T-cell (primary cell): ENCODE measurements at regions not wholly inside any gene's neighbourhood (a gene's known extent, or its start where the extent isn't known, plus 50 kb on each side); places are given as distances from the start of the nearest gene placed in this dataset.

Experiments used
- ATAC-seq, 4 experiments: fragments of 200-7000 bp in 3 of 4; fragments of 150-1000 bp in 1 of 4; cut with Tn5 transposase; replicated peaks in 1 of 4; 1 replicate in 3 of 4; 2 replicates in 1 of 4; pipeline ENCODE4 v1.10.0; 2021; ENCODE audit warnings: moderate library complexity in 3 of 4, mild to moderate bottlenecking in 2 of 4, moderate number of reproducible peaks in 1 of 4
- CTCF ChIA-PET, 2 donors: fragments of 300-600 bp; sonication (Branson Sonifier 250); formaldehyde crosslinking; loops; one replicate each; lab custom pipeline; 2022; ENCODE audit warnings: antibody characterized with exemption in 2 of 2; lab: Charles Lee
- POLR2A ChIA-PET, 2 donors: fragments of 300-600 bp; sonication (Branson Sonifier 250); formaldehyde crosslinking; loops; one replicate each; lab custom pipeline; 2022; ENCODE audit warnings: antibody characterized with exemption in 2 of 2; lab: Charles Lee
- DNase-seq, 35 experiments: peaks; one replicate each; pipeline versions ENCODE4 v3.0.0 to v3.0.0-alpha.2; 2013 to 2023
- H3K27ac ChIP-seq: one replicate; pipeline ENCODE4 v1.5.1; 2013; ENCODE audit warnings: low read length
- H3K27me3 ChIP-seq, 2 experiments: replicated peaks in 1 of 2; 1 replicate in 1 of 2; 2 replicates in 1 of 2; pipeline versions ENCODE4 v1.6.1 to v1.7.0; 2013; ENCODE audit warnings: low read length in 1 of 2, mixed read lengths in 1 of 2; ENCODE audit not compliant: control insufficient read depth in 2 of 2, insufficient read depth in 2 of 2; ENCODE audit errors: extremely low read depth in 1 of 2
- H3K36me3 ChIP-seq, 2 donors: 1 replicate in 1 of 2; 2 replicates in 1 of 2; pipeline versions ENCODE4 v1.6.1 to v1.7.0; 2013; ENCODE audit warnings: low read length in 1 of 2; ENCODE audit not compliant: control insufficient read depth in 2 of 2, insufficient read depth in 1 of 2; ENCODE audit errors: extremely low read depth in 1 of 2
- H3K4me1 ChIP-seq, 2 experiments: 1 replicate in 1 of 2; 2 replicates in 1 of 2; pipeline versions ENCODE4 v1.6.1 to v1.7.0; 2013; ENCODE audit warnings: low read length in 2 of 2, mixed read lengths in 1 of 2; ENCODE audit not compliant: insufficient read depth in 2 of 2, control insufficient read depth in 1 of 2; ENCODE audit errors: extremely low read depth in 1 of 2
- H3K4me3 ChIP-seq, 2 donors: 1 replicate in 1 of 2; 2 replicates in 1 of 2; pipeline versions ENCODE4 v1.5.1 to v1.7.0; 2013; ENCODE audit warnings: mild to moderate bottlenecking in 2 of 2, low read length in 1 of 2, moderate library complexity in 1 of 2; ENCODE audit not compliant: control insufficient read depth in 1 of 2; ENCODE audit errors: extremely low read depth in 1 of 2
- H3K9me3 ChIP-seq: 2 replicates; pipeline ENCODE4 v1.7.0; 2013
- H3K27ac Mint-ChIP-seq, 2 donors: one replicate each; pipeline ENCODE4 v1.8.0; 2020 to 2021; ENCODE audit warnings: mild to moderate bottlenecking in 2 of 2, mixed read lengths in 2 of 2
- H3K27me3 Mint-ChIP-seq, 2 donors: one replicate each; pipeline ENCODE4 v1.8.0; 2021 to 2022; ENCODE audit warnings: mixed read lengths in 2 of 2
- H3K36me3 Mint-ChIP-seq: one replicate; pipeline ENCODE4 v1.8.0; 2021; ENCODE audit warnings: mixed read lengths
- H3K4me1 Mint-ChIP-seq, 3 donors: one replicate each; pipeline ENCODE4 v1.8.0; 2020 to 2022; ENCODE audit warnings: mixed read lengths in 3 of 3, mild to moderate bottlenecking in 1 of 3
- H3K4me3 Mint-ChIP-seq, 3 donors: one replicate each; pipeline ENCODE4 v1.8.0; 2020 to 2022; ENCODE audit warnings: mild to moderate bottlenecking in 3 of 3, mixed read lengths in 3 of 3, moderate library complexity in 3 of 3
- H3K9me3 Mint-ChIP-seq, 3 donors: one replicate each; pipeline ENCODE4 v1.8.0; 2020 to 2022; ENCODE audit warnings: mixed read lengths in 3 of 3
- WGBS: methylation state at CpG from one replicate; pipeline ENCODE4 v1.1.5; 2013; ENCODE audit warnings: missing lambda C conversion rate; ENCODE audit not compliant: insufficient coverage; 5-methylcytosine and 5-hydroxymethylcytosine counted together

DNA sequence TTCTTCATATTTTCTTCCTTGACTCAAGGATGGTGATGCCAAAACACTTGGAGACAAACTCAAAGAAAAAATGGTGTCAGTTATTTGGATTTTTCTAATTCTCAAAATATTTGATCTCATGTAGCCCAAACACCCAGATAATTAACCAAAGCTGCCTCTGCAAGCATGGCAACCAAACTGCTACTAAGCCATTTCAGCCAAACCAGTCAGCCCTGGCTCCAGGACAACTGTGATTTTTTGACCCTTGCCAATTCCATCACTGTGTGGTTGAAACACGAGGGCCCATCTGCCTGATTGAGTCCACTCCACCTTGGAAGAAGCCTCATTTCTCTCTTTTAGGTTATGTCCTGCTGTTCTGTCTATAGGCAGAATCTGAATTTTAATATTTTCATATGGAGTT, 277.4 kb downstream of the BLID start:
- DNase-seq, result no peak
- H3K27me3 ChIP-seq, result no peaks in the 10 kb centered on the region
- no peaks in the 10 kb centered on the region for H3K4me1 ChIP-seq
- H3K4me3 ChIP-seq, result no peak overlapping the region
- Mint-ChIP-seq H3K4me3 (no peak overlapping the region), H3K27me3 (no peaks in the 10 kb centered on the region), H3K36me3 (no peaks in the 10 kb centered on the region), H3K27ac (no peak overlapping the region), H3K9me3 (peaks cover 20 to 40% (median 21%) of the 10 kb centered on the region in 3 donors), H3K4me1 (no peaks in the 10 kb centered on the region)
- ChIA-PET POLR2A (no interaction called here), CTCF (no interaction called here)
- H3K9me3 ChIP-seq, result no peaks in the 10 kb centered on the region
- no peak overlapping the region for H3K27ac ChIP-seq
- WGBS, result 20% methylated on average over 1 of the region's 1 CpG
- no peak for ATAC-seq
- no peaks in the 10 kb centered on the region for H3K36me3 ChIP-seq

DNA sequence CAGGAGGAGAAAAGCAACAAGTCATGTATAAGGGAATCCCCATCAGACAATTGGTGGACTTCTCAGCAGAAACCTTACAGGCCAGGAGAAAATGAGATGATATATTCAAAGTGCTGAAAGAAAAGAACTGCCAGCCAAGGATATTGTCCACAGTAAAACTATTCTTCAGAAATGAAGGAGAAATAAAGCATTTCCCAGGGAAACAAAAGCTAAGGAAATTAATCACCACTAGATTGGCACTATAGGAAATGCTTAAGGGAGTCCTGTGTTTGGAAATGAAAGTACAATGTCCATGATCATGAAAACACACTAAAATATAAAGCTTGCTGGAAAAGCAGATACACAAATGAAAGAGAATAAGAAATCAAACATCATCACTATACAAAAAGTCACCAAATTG, 282.0 kb downstream of the BLID start:
- POLR2A ChIA-PET, result no interaction called here
- Mint-ChIP-seq H3K9me3 (peaks cover 27 to 61% (median 36%) of the 10 kb centered on the region in 3 donors), H3K27ac (no peak overlapping the region), H3K36me3 (no peaks in the 10 kb centered on the region), H3K4me1 (no peaks in the 10 kb centered on the region), H3K27me3 (no peaks in the 10 kb centered on the region), H3K4me3 (no peak overlapping the region)
- H3K36me3 ChIP-seq, result no peaks in the 10 kb centered on the region
- ATAC-seq, result no peak
- H3K27me3 ChIP-seq, result no peaks in the 10 kb centered on the region
- H3K9me3 ChIP-seq, result no peaks in the 10 kb centered on the region
- H3K27ac ChIP-seq, result no peak overlapping the region
- CTCF ChIA-PET, result no interaction called here
- no peak for DNase-seq
- no peaks in the 10 kb centered on the region for H3K4me1 ChIP-seq
- H3K4me3 ChIP-seq, result no peak overlapping the region

DNA sequence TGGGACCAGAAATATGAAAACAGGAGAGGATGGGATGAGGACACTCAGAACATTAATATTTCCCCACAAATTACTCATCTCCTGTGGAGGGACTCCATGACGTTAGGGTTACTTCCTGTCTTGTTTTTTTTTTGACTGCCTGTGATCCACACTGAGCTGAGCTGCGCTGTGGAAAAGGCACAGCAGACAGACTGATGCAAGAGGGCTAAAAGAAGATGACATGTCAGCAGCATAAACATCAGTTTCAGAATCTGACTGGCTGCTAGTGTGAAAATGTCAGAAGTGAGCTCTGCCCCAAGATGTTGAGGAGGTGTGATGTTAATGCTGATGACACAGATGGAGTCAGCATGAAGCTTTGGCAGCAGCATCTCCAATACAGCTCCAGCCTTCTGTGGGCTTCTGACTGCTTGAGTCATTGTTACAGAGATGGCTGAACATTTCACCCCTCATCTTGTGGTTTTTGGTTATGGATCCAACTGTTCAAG, 286.8 kb downstream of the BLID start:
- H3K27ac ChIP-seq, result no peak overlapping the region
- H3K36me3 ChIP-seq, result no peaks in the 10 kb centered on the region
- no peaks in the 10 kb centered on the region for H3K27me3 ChIP-seq
- no peak overlapping the region for H3K4me3 ChIP-seq
- Mint-ChIP-seq H3K27me3 (no peaks in the 10 kb centered on the region), H3K4me3 (no peak overlapping the region), H3K27ac (no peak overlapping the region), H3K36me3 (no peaks in the 10 kb centered on the region), H3K4me1 (no peaks in the 10 kb centered on the region), H3K9me3 (peaks cover 17 to 30% (median 20%) of the 10 kb centered on the region in 3 donors)
- H3K9me3 ChIP-seq, result no peaks in the 10 kb centered on the region
- ChIA-PET CTCF (interaction anchor here in 1 of 2 donors (0.7 kb wide), 1 partner anchor 236 kb away, joined by 3 read pairs; no protein-coding TSS in a partner anchor), POLR2A (no interaction called here)
- no peak for ATAC-seq
- WGBS, result 0% methylated on average over 1 of the region's 2 CpGs
- no peak for DNase-seq
- no peaks in the 10 kb centered on the region for H3K4me1 ChIP-seq

GRCh38 chr11:121814962-121815361, 301.1 kb downstream of the BLID start:
- Mint-ChIP-seq H3K27ac (no peak overlapping the region), H3K9me3 (peaks cover 26 to 42% (median 27%) of the 10 kb centered on the region in 3 donors), H3K4me3 (no peak overlapping the region), H3K4me1 (no peaks in the 10 kb centered on the region), H3K27me3 (peaks cover 2 to 4% of the 10 kb centered on the region in 2 donors), H3K36me3 (no peaks in the 10 kb centered on the region)
- ATAC-seq, result no peak
- ChIA-PET POLR2A (no interaction called here), CTCF (no interaction called here)
- Histone ChIP-seq H3K4me1 (no peaks in the 10 kb centered on the region), H3K27ac (no peak overlapping the region), H3K27me3 (no peaks in the 10 kb centered on the region), H3K4me3 (no peak overlapping the region), H3K36me3 (no peaks in the 10 kb centered on the region), H3K9me3 (no peaks in the 10 kb centered on the region)
- 80% methylated on average over 1 of the region's 1 CpG for WGBS
- DNase-seq, result no peak

GRCh38 chr11:121814296-121814695, 301.7 kb downstream of the BLID start:
- peaks cover 23 to 42% (median 27%) of the 10 kb centered on the region in 3 donors for H3K9me3 Mint-ChIP-seq
- ChIA-PET POLR2A (no interaction called here), CTCF (no interaction called here)
- DNase-seq (no peak), ATAC-seq (no peak)
- Histone ChIP-seq H3K27ac (no peak overlapping the region), H3K4me1 (no peaks in the 10 kb centered on the region), H3K4me3 (no peak overlapping the region), H3K27me3 (no peaks in the 10 kb centered on the region), H3K9me3 (no peaks in the 10 kb centered on the region), H3K36me3 (no peaks in the 10 kb centered on the region)
- H3K27me3 Mint-ChIP-seq, result peaks cover 2 to 4% of the 10 kb centered on the region in 2 donors
- no peak overlapping the region for H3K4me3 Mint-ChIP-seq
- no peaks in the 10 kb centered on the region for H3K36me3 Mint-ChIP-seq
- no peaks in the 10 kb centered on the region for H3K4me1 Mint-ChIP-seq
- H3K27ac Mint-ChIP-seq, result no peak overlapping the region

DNA sequence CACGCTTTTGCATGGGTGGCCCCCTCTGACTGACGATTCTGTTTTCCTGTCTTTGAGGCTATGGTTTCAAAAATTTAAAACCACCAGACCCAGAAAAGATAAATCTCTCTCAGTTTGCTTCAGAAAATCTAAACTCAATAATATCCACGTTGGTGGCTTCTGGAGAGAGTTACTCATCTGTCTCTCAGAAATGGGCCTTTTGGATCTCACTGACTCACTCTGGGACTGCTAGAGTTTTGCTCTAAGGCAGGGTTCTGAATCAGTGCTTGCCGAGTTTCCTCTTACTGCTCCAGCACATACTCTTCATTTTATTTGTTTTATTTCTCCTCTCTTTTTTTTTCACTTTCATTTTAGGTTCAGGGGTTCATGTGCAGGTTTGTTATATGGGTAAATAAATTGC, 305.7 kb downstream of the BLID start:
- no peak overlapping the region for H3K27ac ChIP-seq
- Mint-ChIP-seq H3K27ac (no peak overlapping the region), H3K4me1 (no peaks in the 10 kb centered on the region), H3K4me3 (no peak overlapping the region), H3K27me3 (peaks cover 0 to 9% of the 10 kb centered on the region in 2 donors), H3K9me3 (peaks cover 25 to 31% (median 25%) of the 10 kb centered on the region in 3 donors), H3K36me3 (no peaks in the 10 kb centered on the region)
- H3K27me3 ChIP-seq, result no peaks in the 10 kb centered on the region
- H3K9me3 ChIP-seq, result no peaks in the 10 kb centered on the region
- no peak overlapping the region for H3K4me3 ChIP-seq
- no peak for DNase-seq
- no peaks in the 10 kb centered on the region for H3K36me3 ChIP-seq
- ATAC-seq, result no peak
- ChIA-PET POLR2A (no interaction called here), CTCF (no interaction called here)
- 50% methylated on average over 2 of the region's 4 CpGs for WGBS
- no peaks in the 10 kb centered on the region for H3K4me1 ChIP-seq

- H3K27ac Mint-ChIP-seq, result no peak overlapping the region
- WGBS, result no CpG with 5 or more reads among the region's 2 CpGs
- POLR2A ChIA-PET, result no interaction called here
- Histone ChIP-seq H3K27ac (no peak overlapping the region), H3K36me3 (no peaks in the 10 kb centered on the region), H3K4me1 (no peaks in the 10 kb centered on the region), H3K4me3 (no peak overlapping the region), H3K9me3 (no peaks in the 10 kb centered on the region), H3K27me3 (no peaks in the 10 kb centered on the region)
- CTCF ChIA-PET, result no interaction called here
- H3K4me3 Mint-ChIP-seq, result no peak overlapping the region
- H3K9me3 Mint-ChIP-seq, result peaks cover 18 to 25% (median 18%) of the 10 kb centered on the region in 3 donors
- H3K27me3 Mint-ChIP-seq, result peaks cover 0 to 8% of the 10 kb centered on the region in 2 donors
- H3K4me1 Mint-ChIP-seq, result no peaks in the 10 kb centered on the region
- no peak for ATAC-seq
- no peaks in the 10 kb centered on the region for H3K36me3 Mint-ChIP-seq
- DNase-seq, result no peak
Measured at GRCh38 chr11:121808096-121808495, 307.9 kb downstream of the BLID start.
